AML-193 (cell line): ENCODE measurements at regions not wholly inside any gene's neighbourhood (a gene's known extent, or its start where the extent isn't known, plus 50 kb on each side); places are given as distances from the start of the nearest gene placed in this dataset.

Experiments used
- DNase-seq, 2 experiments: peaks; one replicate each; lab custom pipeline; 2025; lab: John Stamatoyannopoulos, UW

DNA sequence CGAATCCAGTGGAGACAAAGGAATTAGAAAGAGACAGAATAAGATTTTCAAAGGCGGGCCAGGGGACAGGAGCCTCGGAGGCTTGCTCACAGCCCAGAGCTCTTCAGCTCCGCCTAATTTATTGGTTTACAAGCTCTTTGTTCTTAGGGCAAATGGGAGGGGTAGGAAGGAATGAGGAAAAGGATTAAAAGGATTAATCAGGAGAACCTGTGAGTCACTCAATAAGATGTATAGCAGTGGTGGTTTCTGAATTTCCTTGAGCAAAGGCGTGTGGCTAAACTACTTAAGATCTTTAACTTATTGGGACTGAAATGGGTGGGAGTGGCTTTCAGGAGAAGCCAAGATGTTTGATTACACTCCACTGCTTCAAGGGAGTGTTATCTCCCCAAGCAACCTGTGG is 456.0 kb upstream of the SPANXN1 start:
- no peak for DNase-seq

GRCh38 chrX:144798972-144799371 is 448.3 kb upstream of the SPANXN1 start:
- DNase-seq: no peak

DNA sequence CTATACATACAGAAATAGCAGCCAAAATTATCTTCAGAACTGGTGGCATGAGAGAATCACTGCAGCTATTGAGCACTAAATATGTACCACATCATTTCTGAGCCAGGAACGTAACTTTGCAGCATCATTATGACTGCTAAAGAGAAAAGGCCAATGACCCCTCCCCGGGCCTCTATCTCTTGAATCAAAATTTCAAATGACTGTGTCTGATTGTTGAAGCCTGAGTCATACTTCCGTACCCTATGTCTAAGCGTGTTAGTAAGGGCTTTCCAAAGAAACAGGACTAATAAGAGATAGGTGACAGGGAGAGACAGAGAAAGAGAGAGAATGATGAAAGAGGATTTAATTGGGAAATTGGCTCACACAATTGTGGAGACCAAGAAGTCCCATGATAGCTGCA is 445.5 kb upstream of the SPANXN1 start:
- no peak for DNase-seq

DNA sequence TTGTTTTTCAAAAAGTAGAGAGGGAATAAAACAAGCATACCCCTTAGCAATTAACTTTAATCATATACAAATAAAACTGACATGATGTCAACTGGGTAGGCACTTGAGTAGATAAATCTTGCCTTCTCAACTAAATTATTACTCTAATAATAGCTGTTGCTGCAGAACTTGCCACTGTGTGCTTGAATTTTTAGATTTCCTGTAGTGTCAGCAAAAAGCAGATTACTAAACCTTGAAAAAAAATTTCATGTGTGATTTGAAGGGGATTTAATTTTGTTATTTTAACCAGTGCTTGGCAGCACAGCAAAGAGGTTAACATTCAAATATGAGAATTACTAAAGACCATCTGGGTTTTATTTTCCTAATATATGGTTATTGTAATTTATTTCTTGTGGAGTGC is 438.3 kb upstream of the SPANXN1 start:
- no peak for DNase-seq

DNA sequence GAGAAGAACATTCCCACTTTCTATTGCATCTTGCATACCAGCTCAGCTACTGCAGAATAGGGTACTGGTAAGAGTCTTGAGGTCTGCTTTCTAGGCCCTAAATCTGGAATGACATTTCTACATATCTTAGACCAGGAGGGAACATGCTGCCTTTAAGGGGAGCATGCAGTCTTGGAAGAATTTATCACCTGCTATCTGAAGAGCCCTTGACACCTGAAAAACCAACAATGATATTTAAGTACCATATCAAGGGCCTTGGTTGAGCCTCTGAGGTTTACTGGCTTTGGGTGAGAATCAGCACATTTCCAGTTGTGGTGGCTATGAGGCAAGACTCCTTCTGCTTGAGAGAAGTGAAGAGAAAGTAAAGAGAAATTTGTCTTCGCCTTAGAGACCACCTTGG is 436.8 kb upstream of the SPANXN1 start:
- DNase-seq: no peak

DNA sequence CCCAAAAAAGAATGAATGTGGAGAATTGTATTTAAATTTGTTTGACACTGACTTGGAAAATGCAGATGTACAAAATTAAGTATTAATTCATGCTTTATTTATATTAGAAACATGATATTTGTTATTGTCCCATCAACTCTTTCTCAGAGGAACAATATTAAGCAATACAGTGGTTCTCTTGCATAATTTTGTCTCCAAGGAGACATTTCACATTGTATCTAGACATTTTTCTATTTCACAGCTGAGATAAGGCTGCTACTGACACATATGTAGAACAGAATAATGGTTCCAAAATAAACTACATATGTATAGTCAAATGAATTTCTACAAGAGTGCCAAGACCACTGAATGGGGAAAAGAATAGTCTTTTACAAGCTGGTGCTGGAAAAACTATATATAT is 427.9 kb upstream of the SPANXN1 start:
- DNase-seq: peak in 1 of 2 experiments; percentile 2

DNA sequence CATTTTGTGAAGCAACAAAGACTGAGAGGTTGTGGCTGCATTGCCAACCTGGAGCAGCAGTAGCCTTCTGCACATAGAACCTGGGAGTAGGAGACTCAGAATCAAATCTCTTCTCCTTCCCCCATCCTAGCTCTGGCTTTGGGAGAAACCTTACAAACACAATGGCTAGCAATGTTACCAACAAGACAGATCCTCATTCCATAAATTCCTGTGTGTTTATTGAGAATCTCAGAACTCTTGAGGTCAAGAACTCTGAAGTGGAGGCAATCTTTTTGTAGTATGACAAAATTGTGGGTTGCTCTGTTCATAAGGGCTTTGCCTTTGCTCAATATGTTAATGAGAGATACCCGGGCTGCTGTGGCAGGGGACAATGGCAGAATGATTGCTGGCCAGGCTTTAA is 406.7 kb upstream of the SPANXN1 start:
- no peak for DNase-seq

DNA sequence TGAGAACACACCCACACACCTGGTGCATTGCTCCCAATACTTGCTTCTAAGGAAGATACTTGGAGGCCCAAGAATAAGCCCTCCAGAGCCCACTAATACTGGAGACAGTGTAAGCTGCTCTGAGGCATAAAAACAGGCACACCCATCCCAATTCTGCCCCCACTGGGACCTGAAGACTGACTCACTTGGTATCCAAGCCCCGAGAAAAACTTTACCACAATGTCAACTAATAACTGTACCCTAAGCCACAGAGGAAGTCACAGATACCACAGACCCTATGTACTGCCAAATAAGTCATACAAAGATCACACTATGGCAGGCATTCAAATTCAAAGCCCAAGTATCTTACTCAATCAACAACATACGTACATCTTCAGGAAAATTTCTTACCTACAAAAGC is 398.2 kb upstream of the SPANXN1 start:
- no peak for DNase-seq

DNA sequence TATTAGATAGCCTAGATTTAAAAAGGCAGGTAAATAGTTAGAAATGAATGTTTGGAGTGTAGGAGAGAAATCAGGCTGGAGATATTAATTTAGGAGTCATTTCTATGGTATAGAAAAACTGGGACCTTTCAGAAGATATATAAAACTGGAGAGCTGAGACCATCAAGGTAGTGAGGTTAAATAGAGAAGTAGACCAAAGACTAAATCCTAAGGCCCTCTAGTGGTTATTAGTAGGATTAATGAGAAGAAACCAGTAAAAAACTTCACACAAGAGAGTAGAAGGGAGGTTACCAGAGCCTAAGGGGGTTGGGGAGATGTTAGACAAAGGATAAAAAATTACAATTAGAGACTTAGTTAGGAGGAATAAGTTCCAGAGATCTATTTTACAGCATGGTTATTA is 351.0 kb upstream of the SPANXN1 start:
- peak; percentile 6 to 7 for DNase-seq

- no peak for DNase-seq
Observed at GRCh38 chrX:144901521-144901920, 345.8 kb upstream of the SPANXN1 start.

GRCh38 chrX:144916785-144917184 is 330.5 kb upstream of the SPANXN1 start:
- DNase-seq: no peak

DNA sequence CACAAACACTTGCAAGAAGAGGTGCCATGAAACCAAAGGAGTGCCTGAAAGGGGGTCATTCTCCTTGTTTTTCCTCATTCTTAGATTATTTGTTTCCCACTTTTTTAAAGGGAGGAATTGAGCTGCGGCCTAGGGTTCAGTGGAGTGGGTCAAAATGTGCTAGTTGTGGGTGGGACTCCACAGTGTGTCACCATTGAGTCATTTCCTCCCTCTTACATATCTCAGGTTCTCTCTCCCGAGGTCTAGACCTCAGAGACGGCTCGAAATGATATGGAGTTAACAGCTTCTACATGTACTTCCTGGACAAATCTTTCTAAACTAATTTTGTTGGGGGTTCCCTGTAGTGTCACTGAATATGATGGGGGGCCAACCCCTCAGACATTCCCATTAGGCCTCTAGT is 328.4 kb upstream of the SPANXN1 start:
- no peak for DNase-seq

DNA sequence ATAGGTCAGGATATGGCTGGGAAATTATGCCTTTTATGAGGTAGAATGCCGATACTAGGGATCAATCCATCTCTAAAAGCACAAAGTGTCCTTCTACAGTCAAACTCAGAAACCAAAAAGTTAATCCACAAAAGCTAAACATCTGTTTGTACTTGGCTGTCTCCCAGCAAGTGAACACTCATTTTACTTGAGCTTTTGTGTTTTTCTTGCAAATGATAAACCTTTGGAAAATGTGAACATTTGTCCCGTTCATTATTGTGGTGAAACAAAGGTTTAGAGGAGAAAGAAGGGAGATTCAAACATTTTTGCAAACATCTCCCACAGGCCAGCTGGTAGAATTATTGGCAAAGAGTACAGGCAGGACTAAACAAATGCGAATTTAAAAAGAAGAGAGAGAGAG is 300.6 kb upstream of the SPANXN1 start:
- DNase-seq: no peak
